ENCODE measurements at regions not wholly inside any gene's neighbourhood (a gene's known extent, or its start where the extent isn't known, plus 50 kb on each side); places are given as distances from the start of the nearest gene placed in this dataset.
A peak's percentile ranks its signal among the peaks of the same experiment; 100 is the strongest.
"Not testable (repeated sequence)": the region's sequence is repeated elsewhere in the genome, so short reads cannot be mapped to it uniquely, and the experiment has no call there.

DNA sequence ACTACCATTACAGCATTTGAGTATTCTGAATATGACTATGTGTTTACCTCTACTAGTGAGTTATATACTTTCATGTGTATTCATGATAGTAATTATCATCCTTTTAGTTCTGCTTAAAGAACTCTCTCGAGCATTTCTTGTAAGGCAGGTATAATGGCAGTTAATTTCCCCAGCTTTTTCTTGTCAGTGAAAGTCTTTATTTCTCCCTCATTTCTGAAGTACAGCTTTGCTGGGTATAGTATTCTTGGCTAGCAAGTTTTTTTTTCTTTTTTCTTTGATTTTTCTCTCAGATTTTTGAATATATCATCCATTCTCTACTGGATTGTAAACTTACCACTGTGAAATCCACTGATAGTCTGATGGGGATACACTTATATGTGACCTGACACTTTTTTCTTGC, 165.9 kb upstream of the ARHGAP5 start:
- DNase-seq (ENCODE audit: low read depth in 2 of 3, low spot score in 2 of 3): no peak

DNA sequence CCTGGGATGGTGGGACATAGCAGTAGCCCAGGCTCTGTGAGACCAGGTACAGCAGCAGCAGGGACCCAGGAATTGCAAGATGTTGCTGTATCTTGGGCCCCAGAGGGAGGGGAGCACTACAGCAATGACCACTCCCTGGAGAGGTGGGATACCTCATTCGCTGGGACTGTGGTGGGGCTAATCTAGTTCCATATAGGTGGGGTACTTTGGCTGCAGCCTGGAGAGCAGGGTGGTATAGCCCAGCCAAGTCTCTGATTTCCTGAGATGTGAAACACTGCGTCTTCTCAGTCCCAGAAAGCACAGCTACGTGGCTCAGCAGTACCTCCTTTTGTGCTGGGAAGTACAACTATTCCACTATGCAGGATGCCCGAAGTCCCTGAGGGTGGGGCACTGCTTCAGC, 163.7 kb upstream of the ARHGAP5 start:
- no peak for DNase-seq (ENCODE audit: low read depth in 2 of 3, low spot score in 2 of 3)

DNA sequence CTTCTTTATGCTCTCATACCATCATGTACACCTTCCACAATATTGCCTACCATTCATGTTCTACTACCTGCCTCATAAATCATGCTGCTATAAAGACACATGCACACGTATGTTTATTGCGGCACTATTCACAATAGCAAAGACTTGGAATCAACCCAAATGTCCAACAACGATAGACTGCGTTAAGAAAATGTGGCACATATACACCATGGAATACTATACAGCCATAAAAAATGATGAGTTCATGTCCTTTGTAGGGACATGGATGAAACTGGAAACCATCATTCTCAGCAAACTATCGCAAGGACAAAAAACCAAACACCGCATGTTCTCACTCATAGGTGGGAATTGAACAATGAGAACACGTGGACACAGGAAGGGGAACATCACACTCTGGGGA, 158.8 kb upstream of the ARHGAP5 start:
- DNase-seq (ENCODE audit: low read depth in 2 of 3, low spot score in 2 of 3): not testable (repeated sequence)

DNA sequence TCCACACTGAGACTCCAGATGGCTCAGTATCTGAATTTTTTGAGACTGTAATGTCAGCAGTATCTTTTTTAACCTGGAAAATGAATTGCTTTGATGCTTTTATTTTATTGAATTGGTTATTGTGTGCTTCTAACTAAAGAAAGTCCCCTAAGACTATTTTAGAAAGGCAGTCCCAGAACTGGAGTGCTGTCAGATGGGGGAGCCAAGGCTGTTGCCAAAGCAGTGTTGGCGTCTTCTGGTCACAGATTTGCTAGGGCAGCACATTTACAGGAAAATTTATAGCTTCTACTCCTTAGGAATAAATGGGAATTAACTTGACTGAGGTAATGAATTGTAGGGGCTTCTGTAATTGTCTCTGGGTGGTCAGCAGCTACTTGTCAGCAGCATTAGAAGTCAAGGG, 157.1 kb upstream of the ARHGAP5 start:
- DNase-seq (ENCODE audit: low read depth in 2 of 3, low spot score in 2 of 3): no peak

DNA sequence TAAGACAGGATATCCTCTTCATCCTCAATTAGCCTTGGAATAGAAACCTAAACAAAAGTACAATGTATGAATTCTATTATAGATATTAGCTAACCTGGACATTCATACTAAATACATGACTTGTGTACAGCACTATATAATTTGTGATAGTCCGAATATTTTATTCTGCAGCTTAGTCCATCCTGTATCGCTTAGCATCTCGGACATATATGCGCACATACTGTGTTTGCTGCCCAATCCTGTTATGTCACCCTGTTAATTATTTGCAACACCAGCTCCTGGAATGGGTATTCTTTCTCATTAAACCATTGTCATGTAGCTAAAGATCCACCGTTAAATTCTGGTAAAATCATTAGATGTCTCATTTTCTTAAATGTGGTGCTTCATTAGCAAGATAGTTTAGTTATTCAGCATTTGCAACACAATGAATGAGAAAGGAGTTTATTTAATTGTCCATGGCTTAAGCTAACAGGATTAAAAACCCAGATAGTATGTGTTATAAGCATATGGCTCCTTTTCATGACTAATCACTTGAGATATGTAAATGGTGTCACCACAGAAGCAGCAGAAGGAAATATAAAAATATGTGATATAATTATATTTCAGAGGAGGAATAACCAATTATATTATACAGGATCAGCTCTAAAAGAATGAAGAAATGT, 156.0 kb upstream of the ARHGAP5 start:
- no peak for DNase-seq (ENCODE audit: low read depth in 2 of 3, low spot score in 2 of 3)

DNA sequence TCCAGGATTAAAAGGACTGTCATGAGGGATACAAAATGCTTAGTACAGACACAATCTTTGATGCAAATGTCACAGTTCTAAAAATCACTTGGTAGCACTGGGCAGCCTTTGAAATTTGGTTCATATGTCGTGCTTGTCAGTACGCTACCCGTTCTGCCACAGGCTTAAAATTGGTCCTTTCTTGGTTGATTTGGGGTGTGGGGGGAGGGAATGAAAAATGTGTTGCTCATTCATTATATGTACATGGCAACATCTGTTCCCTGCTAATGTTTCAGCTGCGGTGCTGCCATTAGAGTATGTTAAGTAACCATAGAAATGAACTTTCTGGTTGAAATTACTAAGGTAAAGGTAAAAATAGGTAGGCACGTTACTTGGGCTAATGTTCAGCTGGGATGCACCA, 155.4 kb upstream of the ARHGAP5 start:
- DNase-seq (ENCODE audit: low read depth in 2 of 3, low spot score in 2 of 3): no peak

DNA sequence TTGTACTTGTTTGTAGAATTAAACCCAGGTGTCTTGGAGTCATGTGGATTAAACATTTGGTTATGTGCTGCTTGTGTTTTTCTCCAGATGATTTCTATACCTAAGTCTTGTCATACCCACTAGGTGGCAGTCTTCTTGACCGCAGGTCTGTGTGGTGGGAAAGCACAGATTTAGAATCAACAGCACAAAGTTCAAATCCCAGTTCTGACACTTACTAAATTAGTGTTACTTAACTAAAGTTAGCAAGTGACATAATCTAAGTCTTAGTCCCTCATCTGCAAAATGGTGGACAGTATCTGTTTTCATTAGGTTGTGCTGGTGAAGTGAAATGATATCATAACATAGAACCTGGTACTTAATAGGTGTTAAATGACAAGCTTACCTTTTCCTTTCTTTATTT, 151.0 kb upstream of the ARHGAP5 start:
- peak in 2 of 3 donors; percentile 36 to 63 for DNase-seq (ENCODE audit: low read depth in 2 of 3, low spot score in 2 of 3)

DNA sequence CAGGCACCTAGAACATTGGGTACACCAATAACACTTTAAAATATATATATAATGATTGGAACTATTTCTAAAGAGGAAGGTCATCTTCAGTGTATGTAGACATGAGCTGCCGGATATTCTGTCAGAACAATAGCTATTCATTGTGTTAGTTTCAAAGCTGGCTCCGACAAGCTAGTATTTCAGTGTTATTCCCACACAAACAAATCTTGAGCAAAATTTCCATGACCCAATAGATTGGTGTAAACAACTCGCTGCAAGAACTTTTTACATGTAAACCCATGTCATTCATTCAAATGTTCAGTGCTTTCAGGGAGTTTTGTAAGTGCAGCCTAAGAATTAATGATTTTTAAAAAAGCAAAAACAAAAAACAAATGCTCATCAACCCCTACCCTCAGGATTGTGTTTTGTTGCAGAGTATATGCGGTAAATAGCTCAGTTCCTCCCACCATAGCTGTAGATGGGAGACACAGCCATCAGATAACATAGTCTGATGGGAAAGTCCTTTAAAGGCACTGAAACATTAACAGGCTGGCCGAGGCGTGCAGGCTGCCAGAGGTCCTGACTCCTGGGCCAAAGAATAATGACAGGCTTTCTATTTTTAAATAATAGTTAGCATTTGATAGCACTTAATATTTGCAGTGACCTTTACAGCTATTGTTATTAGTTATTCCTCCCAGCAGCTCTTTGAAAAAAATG, 150.3 kb upstream of the ARHGAP5 start:
- no peak for DNase-seq (ENCODE audit: low read depth in 2 of 3, low spot score in 2 of 3)

DNA sequence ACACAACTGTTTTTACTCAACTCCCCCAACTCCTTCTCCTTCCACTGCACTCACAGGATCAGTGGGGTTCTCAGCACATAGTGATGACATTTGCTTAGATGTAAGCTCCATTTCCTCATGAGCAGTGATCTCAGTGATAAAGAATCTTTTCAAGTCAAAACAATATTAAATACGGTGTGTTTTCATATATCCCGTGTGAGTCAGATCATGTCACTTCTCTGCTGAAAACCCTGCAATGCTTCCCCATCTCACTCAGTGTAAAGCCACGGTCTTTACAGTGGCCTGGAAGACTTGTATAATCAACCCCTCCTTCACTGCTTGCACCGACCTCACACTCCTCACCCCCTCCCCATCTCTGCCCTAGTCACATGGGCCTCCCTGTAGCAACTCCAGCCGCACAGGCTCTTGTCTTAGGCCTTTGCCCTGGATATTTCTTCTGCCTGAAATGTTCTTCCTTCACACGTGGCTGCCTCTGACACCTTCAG, 149.7 kb upstream of the ARHGAP5 start:
- no peak for DNase-seq (ENCODE audit: low read depth in 2 of 3, low spot score in 2 of 3)

DNA sequence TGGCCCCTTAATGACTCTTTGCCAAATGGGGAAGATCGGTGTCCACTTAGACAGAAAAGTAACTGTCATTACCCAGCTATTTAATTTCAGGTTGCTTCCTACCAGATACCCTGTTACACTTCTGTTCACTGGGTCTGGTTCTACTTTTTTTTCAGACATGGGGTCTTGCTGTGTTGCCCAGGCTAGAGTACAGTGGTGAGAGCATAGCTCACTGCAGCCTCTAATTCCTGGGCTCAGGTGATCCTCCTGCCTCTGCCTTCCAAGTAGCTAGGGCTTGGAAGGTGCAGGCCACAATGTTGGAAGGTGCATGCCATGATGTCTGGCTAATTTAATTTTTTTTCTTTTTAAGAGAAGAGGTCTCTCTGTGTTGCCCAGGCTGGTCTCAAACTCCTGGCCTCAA, 147.0 kb upstream of the ARHGAP5 start:
- DNase-seq (ENCODE audit: low read depth in 2 of 3, low spot score in 2 of 3): no peak

DNA sequence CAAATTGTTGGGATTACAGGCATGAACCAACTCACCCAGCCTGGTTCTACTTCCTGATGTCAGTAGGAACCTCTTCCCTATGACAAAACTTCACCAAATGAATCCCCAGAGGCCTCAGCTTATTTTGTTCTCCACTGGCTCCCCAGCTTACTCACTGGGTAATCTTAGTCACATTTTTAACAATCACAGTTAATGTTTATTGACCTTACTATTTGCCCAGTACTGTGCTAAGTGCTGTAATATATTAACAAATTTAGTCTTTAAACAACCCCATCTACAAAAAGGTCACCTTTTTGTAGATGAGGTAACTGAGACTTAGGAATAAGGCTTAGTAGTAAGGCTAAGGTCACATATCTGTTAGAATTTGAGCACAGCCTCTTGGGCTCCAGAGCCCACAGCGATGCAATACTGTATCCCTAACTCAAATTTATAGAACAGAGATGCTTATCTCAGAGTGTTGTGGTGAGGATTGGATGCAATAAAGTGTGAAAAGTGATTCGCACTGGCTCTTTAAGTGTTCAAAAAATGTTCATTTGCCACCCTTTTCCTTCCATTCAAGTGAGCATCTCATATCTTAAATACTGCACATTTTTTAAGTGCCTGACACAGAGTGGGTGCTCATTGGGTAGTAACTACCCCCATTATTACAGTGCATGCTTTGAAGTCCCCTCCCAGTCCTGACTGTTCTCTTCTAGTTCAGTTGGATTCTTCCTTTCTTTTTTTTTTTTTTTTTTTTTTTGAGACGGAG, 146.4 kb upstream of the ARHGAP5 start:
- DNase-seq (ENCODE audit: low read depth in 2 of 3, low spot score in 2 of 3): no peak

DNA sequence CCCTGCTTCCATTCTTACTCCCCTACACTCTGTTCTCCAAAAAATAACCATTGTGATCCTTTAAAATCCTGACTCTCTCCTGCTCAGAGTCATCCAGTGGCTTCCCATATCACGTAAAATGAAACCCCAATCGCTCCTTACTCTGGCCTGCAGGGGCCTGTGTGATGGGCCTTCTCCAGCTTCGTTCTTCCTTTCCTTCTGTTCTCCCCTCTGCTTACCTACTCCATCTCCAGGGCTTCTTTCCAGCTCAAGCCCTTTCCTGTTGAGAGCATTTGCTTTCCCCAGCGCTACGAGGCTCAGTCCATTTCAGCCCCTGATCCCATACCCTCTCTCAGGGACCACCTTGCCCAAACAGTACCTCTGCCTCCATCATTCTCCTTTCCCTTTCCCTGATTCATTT, 144.4 kb upstream of the ARHGAP5 start:
- no peak for DNase-seq (ENCODE audit: low read depth in 2 of 3, low spot score in 2 of 3)

DNA sequence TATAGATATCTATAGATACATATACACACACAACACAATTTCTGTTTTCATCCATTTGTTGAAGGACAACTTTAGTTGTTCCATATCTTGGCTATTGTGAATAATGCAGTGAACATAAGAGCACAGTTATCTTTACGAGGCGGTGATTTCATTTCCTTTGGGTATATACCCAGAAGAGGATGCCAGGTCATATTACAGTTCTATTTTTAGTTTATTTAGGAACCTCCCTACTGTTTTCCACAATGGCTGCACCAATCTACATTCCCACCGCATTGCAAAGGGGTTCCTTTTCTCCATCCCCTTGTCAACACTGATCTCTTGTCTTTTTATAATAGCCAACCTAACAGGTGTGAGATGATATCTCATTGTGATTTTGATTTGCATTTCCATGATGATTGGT, 143.4 kb upstream of the ARHGAP5 start:
- DNase-seq (ENCODE audit: low read depth in 2 of 3, low spot score in 2 of 3): no peak

DNA sequence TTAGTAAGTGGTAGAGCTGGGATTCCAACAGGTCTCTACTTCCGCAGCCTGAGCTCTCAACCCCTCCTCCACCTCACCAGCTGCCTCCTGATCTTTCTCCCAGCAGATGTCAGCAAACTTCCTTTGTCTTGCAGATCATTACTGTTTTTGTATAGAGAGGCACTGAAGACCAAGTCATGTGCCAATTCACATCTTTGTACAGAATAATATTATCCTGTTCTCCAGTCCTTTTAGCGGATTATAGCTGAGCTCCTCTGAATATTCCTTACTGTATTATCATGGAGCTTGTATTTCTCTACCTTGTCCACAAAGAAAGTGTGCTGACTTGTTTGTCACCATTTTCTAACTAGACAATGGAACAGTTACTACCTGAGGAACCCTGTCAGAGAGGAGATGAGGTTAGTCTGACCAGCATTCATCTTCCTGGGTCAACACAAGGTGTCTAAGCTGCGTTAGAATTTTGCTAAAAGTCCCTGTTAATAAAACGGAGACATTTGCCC, 142.3 kb upstream of the ARHGAP5 start:
- peak in 2 of 3 donors; percentile 31 to 42 for DNase-seq (ENCODE audit: low read depth in 2 of 3, low spot score in 2 of 3)

DNA sequence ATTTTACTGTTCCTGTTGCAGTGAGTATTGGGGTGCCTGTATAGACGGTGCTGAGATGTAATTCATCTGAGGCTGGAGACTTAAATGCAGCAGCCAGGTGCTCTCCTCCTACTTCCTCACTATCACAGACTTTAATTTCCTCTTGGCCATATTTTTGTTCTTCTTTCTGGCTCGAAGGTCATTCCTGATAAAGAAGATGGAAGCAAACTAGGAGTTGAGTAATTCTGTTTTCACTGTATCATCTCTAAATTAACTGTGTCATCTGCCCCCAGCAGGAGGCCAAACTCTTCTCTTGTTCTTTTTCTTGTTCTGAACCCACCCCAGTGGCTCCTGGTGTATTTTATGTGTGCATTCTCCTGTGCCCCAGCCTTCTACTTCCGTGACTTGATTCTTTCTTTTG, 141.7 kb upstream of the ARHGAP5 start:
- DNase-seq (ENCODE audit: low read depth in 2 of 3, low spot score in 2 of 3): no peak

DNA sequence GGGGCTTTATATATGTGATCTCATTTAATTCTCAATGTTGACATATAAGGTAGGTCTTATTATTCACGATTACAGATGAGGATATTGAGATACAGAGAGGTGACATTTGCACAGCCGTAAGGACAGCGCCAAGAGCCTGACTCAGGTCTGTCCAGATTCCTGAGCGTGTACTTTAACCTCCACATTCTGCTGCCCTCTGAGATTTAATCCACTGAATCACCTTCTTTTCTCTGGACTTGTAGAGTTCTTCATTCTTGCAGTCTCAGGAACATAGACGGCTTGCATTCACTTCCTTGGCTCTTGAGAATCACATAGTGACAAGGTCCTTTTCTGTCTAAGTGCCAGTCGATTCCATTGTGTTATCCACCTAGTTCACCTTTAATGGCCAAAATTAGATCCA, 141.0 kb upstream of the ARHGAP5 start:
- DNase-seq (ENCODE audit: low read depth in 2 of 3, low spot score in 2 of 3): no peak

DNA sequence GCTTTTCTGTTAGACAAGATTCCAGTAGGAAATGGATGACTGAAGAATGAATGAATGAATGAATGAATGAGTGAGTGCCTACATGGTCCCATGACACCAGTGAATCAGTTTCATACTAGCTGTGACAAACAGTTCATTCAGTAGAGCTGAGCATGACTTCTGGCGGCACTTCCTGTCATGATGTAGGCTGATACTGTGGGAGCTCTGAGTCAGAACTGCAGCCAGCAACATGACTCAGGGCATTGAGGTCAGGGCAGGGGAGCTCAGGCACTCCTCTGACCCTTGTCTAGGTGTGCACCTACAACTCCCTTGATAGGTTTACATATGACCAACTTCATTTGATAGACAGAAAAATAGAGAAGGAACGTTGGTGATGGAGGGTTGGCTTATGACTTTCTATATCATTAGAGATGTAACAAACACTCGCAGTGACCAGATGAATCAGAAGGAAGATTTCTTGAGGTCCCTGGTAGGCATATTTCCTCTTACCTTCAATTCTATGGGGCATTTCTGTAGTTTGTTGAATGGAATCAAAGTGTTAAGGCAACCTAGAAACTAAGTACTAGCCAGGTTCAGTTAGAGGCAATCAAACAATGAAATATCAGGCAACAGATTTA, 139.3 kb upstream of the ARHGAP5 start:
- peak in 2 of 3 donors; percentile 74 to 81 for DNase-seq (ENCODE audit: low read depth in 2 of 3, low spot score in 2 of 3)

DNA sequence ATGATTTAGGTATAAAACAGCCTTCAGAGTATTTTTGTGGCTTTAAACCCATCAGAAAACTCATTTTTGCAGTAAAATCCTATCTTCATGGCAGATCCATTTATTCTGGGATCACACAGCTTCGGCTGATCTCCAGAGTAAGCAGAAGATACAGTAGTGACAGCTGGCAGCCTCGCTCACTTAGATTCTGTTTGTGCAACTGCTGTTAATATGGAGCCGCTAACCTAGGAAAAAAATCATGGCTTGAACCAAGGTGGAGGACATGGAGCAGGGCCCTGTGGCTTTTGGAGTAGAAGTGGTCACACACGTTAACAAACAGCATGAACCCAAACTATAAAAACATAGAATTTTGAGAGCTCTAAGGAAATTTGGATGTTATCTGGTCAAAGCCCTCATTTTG, 137.2 kb upstream of the ARHGAP5 start:
- no peak for DNase-seq (ENCODE audit: low read depth in 2 of 3, low spot score in 2 of 3)

DNA sequence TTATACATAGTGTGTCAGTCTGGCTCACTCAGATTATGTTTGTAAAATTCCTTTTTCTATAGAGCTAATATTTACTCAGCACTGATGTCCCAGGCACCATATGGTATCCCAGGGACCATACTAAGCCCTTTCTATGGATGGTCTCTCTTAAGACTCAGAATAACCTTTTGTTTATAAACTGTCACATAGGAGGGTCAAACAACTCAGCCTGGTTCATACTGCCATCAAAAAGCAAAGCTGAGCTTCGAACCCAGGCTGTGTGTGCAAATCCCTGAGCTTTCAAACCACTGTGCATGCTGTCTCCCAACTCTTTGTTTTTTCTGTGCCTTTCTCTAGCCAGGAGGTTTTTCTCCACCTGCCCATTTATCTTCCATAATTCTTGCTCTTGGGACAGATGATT, 135.6 kb upstream of the ARHGAP5 start:
- DNase-seq (ENCODE audit: low read depth in 2 of 3, low spot score in 2 of 3): no peak

DNA sequence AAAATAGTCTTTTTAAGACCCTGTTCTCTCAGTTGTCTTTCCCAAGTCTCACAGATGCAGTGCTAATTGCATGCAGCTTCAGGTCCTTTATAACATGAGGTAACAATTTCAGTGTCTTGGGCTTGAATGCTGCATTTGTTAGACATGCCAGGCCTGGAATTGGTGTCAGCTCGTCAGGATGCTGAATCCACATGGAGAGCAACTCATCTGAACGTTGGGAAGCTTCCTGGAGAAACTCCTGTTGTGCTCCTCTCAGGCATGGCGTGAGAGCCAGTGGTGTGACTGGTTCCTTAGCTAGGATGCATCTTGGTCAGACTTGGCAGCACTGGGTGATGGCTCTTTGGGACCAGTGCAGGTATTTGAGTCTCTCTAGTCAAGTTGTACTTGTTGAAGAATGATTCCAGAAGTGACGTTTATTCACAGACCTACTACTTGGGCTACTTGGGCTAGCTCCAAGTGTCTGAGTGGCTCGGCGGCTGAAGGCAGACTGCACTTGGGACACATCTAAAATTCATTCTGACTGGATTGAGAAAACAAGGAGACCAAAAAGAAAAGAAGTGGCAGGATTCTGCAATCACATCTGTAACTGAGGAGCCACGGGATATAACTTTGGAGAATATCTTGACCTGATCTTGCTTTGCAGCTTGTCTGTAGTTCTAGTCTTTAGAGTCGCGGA, 134.8 kb upstream of the ARHGAP5 start:
- DNase-seq (ENCODE audit: low read depth in 2 of 3, low spot score in 2 of 3): no peak
